ENCODE measurements at regions not wholly inside any gene's neighbourhood (a gene's known extent, or its start where the extent isn't known, plus 50 kb on each side); places are given as distances from the start of the nearest gene placed in this dataset.
"Not testable (repeated sequence)": the region's sequence is repeated elsewhere in the genome, so short reads cannot be mapped to it uniquely, and the experiment has no call there.

DNA sequence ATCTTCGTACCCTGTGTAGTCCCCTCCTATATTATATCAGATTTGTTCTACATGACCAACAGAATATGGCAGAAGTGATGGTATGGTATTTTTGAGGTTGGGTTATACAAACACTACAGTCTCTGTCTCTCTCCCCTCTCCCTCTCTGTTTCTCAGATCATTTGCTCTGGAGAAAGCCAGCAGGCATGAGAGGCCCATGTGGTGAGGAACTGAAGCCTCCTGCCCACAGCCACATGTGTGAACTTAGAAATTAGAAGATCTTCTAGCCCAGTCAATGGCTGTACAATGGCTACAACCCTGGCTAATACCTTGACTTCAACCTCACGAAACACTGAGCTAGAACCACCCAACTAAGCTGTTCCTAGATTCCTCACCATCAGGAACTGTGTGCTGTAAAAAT lies 250.6 kb downstream of the SMAD2 start:
- DNase-seq (ENCODE audit: low read depth in 2 of 2) = no peak

DNA sequence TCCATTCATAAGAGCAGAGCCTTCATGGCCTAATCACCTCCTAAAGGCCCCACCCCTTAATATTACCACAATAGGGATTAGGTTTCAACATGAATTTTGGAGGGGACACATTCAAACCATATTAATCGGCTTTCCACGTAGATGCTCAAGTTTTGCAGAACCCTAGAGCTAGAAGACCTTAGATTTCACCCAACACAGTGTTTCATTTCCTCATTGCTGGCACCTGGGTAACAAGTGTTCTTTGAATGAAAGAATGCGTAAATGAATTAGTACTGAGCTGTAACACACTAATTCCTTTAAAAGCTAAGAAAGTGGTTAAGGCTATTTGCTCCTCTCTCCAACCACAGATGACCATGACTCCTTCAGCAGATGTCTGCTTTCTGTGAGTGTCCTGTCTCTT lies 252.5 kb downstream of the SMAD2 start:
- DNase-seq (ENCODE audit: low read depth in 2 of 2) = no peak

DNA sequence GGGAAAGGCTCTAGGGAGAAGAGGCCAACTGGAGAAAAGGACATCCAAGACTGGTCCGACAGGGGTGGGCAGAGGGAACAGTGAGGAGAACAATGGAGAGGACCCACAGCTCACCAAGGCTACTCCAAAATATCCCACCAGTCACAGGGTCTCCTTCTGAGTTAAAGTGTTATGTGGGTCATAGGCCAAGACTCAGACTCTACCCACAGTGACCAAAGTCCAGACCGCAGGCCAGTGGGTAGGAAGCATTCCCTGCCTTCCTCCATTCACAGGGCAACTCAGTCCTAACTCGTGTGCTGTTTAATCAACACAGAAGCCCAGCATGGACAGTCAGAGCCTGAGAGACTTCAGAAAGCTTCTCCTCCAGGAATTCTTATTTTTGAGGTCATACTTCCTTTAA lies 260.6 kb downstream of the SMAD2 start:
- no peak for DNase-seq (ENCODE audit: low read depth in 2 of 2)

DNA sequence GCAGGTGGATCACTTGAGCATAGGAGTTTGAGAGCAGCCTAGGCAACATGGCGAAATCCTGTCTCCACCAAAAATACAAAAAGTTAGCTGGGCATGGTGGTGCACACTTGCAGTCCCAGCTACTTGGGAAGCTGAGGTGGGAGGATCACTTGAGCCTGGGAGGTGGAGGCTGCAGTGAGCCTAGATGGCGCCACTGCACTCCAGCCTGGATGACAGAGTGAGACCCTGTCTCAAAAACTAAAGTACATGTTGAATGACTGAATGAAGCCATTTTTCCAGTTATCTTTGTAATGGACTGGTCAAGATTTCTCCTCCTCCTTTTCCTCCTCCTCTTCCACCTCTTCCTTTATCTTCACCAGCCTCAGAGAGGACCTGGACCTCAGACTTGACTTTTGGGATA lies 272.0 kb downstream of the SMAD2 start:
- no peak for DNase-seq (ENCODE audit: low read depth in 2 of 2)

DNA sequence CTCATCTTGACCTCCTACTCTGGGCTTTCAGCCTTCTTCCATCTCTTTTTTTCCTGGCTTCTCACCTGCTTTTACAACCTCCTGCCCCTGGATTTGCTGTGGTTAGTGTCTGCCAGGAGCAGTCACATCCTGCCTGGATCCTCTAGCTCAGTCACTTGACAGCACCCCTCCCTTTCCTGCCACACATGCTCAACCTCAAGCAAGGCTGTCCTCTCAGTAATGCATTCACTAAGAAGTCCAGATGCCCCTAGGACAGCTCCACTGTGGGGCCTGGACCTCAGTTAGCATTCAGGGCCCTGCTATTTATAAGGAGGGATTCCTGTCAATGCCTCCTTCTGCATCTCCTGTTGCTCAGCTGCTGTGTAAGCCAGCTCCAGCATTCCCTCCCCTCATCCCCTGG lies 275.5 kb downstream of the SMAD2 start:
- no peak for DNase-seq (ENCODE audit: low read depth in 2 of 2)

DNA sequence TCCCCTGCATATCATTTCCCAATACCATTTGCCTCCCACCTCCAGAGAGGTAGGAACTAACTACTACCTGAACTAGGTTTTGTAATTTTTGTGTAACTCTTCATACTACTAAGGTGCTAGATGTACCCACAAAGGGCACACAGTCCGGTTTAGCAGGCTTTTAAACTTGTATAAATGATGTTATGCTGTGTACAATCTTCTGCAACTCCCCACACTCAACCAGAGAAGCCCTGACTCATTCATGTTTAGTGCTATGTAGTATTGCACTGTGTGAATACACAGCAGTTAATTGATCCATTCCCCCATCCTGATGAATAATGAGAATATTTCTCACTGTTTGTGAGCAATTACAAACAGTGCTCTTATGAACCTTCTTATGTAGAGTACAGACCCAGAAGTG lies 285.6 kb downstream of the SMAD2 start:
- DNase-seq (ENCODE audit: low read depth in 2 of 2) = no peak

DNA sequence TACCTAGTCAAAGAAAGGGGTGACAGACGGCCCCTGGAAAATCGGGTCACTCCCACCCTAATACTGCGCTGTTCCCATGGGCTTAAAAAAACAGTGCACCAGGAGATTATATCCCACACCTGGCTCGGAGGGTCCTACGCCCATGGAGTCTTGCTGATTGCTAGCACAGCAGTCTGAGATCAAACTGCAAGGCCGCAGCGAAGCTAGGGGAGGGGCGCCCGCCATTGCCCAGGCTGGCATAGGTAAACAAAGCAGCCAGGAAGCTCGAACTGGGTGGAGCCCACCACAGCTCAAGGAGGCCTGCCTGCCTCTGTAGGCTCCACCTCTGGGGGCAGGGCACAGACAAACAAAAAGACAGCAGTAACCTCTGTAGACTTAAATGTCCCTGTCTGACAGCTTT lies 292.9 kb downstream of the SMAD2 start:
- not testable (repeated sequence) for DNase-seq (ENCODE audit: low read depth in 2 of 2)

DNA sequence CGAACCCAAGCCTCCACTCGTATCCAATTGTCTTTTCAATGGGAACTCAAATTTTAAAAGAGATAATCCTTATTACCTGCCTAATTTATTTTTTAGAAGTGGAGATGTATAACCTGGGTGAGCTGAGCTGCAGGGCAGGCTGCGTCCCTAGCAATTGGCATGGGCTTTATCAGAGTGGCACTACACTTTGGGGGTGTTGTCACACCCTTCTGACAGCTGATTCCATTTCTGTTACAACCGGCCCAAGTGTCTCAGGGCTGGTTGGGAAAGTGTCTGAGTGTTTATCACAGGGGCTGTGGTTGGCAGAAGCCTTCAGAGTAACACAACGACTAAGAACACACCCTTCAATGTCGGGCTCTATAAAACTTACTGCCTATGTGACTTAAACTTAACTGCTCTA lies 295.0 kb downstream of the SMAD2 start:
- no peak for DNase-seq (ENCODE audit: low read depth in 2 of 2)

DNA sequence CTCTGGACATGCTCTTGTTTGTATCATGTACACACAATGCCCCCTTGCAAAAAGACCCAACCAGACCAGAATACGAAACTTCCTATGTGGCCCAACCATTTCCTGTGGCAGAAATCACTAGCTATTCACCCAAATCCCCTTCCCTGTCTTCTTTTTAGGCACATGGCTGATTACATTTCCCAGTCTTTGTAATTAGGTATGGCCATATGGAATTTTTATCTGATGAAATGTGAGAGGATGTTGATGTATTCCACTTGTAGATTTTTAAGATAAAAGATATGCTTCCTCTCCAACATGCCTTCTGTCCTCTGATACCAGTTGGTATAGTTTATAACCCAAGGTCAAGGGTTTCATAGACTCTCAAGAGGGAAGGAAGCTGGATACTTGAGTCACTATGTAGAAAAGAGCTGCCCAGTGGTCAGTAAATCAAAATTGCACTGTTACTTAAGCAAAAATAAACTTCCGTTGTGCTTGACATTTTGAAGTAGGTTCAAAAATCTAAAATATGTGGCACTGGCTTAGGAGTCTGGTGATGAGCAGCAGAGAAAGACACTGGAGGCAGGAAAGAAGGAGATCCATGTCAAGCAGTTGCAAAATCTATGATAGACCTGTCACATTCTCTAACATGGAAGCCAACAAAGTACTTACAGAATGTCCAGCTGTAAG lies 297.4 kb downstream of the SMAD2 start:
- DNase-seq (ENCODE audit: low read depth in 2 of 2) = no peak

DNA sequence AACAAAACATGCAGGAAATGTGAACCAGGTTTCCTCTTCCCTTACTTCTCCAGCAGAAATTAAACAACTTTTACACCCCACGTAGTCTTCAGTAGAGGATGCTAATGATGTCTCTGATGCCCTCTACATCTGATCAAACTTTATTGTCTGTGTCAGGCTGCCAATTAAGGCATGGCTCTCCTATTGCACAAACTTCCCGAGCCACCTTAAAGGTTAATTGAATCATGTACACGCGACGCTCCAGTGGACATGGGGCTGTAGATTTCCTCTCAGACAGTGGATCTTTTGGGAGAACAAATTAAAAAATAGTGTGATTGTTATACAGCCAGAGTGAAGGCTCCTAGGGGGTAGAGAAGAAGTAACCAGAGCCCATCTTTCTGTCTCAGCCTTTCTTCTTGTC lies 301.6 kb downstream of the SMAD2 start:
- DNase-seq (ENCODE audit: low read depth in 2 of 2) = no peak

DNA sequence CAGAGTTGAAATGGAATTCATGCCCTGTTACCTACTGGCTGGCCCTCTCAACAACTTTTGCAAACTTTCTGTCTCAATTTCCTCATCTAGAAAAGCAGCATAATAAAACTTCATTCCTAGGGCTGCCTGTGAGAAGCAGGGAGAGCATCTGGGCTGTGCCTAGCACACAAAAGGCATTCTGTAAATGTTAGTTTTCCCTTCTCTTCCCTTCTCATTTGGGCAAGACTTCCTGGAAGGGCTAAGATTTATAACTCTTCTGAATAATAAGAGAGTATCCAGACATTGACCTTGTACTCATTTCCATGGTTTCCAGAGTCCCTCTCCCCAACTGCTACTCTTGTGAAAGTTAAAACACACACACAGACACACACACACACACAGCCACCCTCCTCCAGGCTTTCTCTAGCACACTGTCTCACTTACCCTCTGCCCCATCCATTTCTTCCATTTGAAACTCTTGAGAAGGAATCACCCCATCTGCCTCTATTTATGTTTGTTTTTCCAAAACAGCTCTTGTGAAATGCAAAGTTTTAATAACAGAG lies 302.1 kb downstream of the SMAD2 start:
- no peak for DNase-seq (ENCODE audit: low read depth in 2 of 2)

DNA sequence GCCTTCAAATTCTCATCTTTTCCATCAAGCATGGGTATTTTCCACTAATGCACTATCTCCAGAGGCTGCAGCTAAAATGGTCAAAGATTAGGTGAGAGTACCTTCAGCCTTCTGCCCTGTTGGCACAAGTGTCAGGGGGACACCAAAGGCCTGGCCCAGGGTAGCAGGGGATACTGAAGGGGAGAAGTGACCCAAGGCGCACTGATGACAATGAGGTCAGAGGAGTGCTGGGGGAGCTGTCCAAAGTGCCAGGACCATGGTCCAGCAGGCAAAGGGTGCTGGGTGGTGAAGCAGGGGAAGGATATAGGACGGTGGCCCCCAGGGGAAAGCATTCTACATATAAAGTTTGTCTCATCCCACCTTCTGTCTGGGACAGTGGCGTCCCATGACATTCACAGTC lies 303.4 kb downstream of the SMAD2 start:
- DNase-seq (ENCODE audit: low read depth in 2 of 2) = no peak

DNA sequence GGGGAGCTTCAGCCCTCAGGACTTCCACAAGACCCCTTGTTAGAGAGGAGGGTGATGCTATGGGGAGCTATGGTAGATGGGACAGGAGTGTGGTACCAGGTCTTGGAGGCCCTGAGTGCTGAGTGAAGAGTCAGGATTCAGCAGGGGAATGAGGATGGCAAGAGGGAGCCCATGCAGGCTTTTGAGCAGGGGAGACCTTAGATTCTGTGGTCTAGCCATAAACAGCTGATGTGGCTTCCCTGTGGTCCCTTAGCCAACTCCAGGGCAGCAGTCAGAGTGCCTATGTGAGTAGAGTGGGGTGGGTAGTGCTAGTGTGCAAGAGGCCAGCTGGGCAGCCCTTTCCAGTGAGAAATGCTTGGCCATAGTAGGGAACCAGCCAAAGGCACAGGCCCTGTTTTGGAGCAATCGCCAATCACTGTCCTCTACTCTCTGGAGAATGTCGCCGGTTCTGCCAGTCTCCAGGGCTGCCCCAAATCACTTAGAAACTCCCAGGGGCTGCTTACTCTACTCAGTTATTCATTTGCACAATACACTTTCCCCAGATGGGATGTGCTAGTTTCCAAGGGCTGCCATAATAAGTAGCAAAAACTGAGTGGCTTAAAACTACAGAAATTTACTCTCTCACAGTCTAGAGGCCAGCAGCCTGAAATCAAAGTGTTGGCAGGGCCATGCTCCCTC lies 310.5 kb downstream of the SMAD2 start:
- DNase-seq (ENCODE audit: low read depth in 2 of 2) = no peak

DNA sequence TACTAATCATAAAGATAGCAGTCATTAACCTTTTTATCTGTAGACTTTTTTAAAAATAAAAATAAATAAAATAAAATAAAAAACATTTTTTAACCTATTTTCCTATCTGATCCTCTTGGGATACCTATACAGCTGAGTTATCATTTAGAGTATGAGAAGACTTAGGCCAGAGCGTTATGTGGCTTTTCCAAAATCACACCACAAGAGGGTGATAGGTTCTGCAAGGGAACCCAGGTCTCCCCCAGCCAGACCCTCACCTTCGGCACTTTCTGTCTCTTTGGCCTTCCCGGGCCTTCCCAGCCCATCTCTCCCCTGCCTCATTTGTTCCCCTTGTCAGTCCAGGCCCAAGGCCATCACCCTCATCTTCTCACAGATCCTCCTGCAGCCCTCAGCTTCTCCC lies 311.7 kb downstream of the SMAD2 start:
- no peak for DNase-seq (ENCODE audit: low read depth in 2 of 2)

DNA sequence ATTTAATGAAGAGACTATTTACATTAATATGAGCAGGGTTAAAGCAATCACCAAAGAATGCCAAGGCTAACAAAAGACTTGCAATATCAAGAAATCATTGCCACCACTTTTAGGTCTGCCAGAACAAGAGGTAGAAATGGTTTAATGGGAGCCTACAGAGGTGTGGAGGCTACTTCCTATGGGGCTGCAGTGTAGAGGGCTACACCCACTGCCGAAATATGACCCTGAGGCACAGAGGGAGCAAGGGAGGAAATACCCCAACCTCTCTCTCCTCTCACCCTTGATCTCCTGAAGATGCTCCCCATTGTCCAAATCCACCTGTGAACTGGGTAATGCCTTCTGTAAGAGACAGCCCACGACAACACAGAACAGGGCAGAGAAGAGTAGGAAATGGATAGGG lies 315.4 kb downstream of the SMAD2 start:
- no peak for DNase-seq (ENCODE audit: low read depth in 2 of 2)

DNA sequence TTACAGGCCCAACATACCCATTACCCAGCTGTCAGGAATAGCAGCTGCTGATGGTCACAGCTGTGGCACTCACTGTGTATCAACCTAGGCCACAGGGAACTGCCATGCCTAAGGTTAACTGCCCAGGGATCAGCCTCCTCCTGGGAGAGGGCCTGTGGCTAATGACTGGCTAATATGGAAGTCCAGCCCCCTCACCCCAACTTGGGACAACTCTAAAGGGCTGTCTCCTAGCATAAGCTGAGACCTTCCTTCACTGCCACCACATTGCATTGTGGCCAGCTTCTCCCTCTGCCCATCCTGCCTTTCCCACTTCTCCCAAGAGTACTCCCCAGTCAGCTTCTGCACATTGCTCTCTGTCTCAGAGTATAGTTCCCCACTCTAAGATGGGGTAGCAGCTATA lies 316.5 kb downstream of the SMAD2 start:
- DNase-seq (ENCODE audit: low read depth in 2 of 2) = no peak

DNA sequence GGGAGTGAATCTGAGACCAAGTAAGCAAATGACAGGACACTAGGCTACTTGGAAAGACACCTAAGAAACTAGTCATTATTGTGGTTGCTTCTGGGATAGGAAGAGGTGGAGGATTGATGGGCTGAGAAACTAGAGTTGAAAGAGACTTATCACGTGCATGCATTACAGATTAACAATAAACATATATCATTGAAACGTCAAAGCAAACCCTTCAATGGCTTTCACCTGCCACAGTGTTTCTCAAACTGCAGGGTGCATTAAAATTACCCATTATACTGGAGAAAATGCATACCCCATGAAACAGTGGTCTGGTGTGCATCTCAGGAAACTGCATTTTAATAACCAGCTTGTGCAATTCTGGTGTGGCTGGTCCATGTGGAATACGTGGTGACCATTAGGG lies 318.8 kb downstream of the SMAD2 start:
- no peak for DNase-seq (ENCODE audit: low read depth in 2 of 2)

DNA sequence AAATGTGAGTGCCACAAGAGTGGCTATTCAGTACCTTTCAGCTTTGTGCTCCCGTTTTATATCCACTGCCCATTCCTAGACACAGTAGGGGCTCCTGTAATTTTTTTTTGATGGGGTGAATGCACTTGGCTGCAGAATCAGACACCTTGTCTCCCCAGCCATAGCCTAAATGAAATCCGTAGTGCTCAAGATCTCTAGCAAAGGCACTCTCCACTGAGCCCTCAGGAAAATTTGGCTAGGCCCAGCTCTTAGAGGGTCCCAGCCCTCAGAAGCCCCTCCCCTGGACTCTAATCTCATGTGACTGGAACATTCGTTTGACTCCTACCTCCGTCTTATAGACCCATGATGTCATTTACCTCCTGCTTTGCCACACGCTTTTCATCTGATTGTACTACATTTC lies 323.9 kb downstream of the SMAD2 start:
- no peak for DNase-seq (ENCODE audit: low read depth in 2 of 2)

DNA sequence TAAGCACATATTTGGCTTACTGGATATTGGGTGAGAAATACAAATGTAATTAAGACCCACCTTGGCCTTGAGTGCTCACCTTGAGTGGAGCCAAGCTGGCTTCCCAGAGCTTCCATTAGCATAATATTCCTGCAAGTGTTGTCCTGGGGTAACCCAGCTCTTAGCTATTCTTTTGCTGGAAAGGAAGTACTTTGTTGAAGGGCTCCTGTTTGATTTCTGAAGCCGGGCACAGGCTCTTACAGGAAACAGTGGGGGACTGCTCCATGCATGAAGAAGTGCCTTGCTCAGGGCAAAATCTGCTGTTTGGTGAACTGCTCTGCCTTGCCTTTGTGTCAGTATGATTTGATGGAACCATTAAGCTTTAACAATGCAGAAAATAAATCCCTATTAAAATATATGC lies 325.4 kb downstream of the SMAD2 start:
- no peak for DNase-seq (ENCODE audit: low read depth in 2 of 2)

DNA sequence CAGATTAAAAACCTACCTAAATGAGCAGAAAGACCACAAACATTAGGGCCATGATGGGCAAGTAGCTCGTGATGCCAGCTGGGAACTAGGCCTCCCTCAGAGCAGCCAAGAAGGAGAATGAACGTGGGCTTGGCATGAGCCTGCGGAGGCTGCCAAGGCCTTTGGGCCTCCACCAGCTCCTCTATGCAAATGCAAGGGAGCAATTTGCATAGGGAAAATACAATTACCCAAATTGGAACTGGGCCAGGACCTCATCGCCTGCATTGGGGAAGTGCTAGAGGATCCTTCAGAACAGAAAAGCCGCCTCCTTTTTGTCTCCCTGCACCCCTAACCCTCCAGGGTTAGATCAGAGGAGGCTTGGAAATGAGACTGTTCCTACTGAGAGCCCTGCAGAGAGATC lies 326.4 kb downstream of the SMAD2 start:
- no peak for DNase-seq (ENCODE audit: low read depth in 2 of 2)

DNA sequence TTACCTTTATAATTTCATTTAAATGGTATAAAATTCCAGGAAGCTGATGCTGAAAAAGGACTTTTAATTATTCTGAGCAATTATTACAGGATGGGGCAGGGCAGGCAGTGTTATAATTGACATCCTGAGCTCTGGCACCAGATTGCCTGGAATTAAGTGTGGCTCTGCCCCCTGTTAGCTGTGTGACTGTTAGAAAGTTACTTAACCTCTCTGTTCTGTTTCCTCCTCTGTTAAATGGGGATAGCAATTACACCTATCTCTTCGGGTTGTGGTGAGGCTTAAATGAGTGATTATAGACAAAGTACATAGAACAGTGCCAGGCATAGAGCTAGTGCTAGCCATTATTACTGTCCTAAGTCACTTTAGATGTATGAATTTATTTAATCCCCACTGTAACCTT lies 327.3 kb downstream of the SMAD2 start:
- DNase-seq (ENCODE audit: low read depth in 2 of 2) = no peak

DNA sequence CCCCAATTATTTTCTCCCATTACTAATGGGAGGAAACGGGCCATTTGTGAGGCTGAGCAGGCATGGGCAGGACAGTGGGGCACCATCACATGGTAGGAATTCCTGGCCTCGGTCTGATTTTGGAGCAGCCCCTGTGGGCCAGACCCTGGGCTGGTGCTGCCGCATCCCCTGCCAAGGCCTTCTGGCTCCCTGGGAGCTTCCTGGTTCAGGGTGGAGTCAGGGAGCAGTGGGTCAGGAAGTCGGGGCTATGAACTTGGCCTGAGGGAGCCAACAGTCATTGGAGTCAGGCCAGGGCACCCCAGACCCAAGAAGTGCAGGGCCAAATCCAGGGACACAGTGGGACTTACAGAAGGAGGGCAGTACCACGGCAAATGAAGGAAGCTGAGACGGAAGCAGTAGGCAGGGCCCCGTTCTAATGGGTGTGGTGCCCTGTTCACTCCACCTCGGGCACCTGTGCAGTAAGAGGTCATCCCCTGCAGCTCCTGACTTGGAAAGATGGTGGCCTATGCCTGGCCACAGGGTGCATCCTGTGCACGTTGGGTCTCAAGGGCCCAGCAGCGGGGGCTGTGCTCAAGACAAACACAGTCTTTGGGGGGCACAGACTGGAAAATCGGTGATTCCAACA lies 328.1 kb downstream of the SMAD2 start:
- DNase-seq (ENCODE audit: low read depth in 2 of 2) = no peak
